HG03469 (cell line): ENCODE measurements at regions not wholly inside any gene's neighbourhood (a gene's known extent, or its start where the extent isn't known, plus 50 kb on each side); places are given as distances from the start of the nearest gene placed in this dataset.

ENCODE experiments used
- ATAC-seq: cut with Tn5 transposase; IDR thresholded peaks from one replicate; pipeline ENCODE4 v1.9.1; 2021; ENCODE audit warnings: mild to moderate bottlenecking, moderate library complexity, moderate number of reproducible peaks; ENCODE audit not compliant: unreplicated experiment

DNA sequence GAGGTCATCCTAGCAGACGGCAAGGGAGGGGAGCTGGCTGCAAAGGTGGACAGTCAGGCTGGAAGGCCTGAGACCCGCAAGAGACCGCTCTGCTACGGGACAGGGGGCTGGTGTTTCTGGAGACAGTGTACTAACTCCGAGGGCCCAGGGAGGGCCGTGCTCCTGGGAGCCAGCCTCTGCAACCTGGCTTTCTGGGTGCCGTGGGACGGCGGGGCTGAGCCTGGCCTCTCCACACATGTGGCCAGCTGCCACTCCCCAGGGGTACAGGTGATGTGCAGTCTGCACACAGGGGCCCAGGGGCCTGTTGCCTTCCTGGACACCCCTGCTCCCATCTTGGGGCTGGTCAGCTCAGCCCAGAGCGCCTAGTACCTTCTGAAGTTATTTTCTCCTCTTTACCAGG lies 92.2 kb downstream of the MRPL36 start:
- no peak for ATAC-seq

DNA sequence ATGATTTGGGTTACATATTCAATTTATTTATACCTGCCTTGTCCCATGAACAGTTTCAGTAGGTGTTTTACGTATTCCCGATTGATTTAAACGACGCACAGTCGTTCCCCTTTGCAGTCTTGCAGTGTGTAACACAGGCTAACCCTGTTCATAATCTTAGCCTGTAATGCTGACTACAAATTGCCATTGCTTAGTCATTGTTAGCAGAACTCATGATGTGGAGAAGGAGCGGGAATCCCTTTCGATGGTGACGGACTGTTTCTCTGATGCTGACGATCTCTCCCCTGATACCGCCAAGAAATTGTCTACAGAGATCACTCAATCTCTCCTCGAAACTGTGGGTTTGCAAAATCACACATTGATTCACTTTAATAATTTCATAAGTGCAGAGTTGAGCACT lies 93.2 kb downstream of the MRPL36 start:
- ATAC-seq = no peak

DNA sequence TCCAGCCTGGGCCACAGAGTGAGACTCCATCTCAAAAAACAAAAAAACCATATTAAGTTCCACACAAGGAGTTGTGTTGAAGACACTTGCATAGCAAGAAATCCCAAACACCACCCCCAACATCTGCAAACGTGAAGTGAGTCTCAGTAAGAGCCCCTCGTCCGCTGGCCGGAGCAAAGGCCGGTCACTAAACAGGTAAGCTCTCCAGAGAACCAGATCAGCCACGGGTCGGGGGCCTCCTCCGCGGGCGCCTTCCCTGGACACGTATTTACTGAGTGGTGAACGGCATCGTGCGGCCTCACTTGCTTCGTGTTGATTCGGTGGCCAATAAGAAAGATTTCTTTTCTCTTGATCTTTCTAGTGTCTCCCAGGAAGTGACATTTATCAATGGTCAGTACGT lies 93.6 kb downstream of the MRPL36 start:
- ATAC-seq = no peak

DNA sequence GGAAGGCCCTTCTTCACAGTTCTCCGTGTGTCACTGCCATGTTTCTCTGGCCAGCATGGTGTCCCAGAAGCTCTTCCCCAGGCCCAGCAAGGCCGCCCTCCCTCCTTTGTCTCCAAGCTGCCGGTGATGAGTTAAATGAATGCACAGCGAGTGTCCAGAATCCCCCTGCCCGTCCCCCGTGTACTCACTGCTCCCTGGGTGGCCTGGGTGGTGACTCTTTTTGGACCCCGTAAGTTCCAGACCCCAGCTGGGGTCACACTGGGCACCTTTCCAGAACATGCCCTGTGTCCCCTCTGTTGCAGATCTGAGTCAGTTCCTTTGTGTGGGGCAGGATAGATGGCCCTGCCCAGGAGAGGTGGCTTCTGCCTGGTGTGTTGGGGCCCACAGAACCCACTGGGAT lies 95.0 kb downstream of the MRPL36 start:
- no peak for ATAC-seq

DNA sequence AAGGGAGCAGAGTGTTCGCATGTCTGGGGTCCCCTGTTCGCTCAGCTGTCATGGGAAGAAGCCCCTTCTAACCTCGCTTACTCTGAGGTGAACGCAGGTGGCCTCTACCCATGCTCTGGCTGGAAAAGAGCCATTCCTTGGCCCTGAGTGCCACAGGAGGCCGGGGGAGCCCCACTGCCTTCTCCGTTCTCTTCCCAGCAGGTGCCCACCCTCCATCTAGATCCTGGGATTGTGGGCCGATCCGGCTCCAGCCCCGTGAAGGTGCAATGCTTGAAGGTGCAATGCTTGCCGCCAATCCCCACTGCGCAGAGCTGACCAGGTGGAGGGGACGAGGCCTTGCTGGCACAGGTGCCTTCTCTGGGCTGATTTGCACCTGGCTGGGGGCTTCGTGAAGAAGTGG lies 95.4 kb downstream of the MRPL36 start:
- no peak for ATAC-seq

DNA sequence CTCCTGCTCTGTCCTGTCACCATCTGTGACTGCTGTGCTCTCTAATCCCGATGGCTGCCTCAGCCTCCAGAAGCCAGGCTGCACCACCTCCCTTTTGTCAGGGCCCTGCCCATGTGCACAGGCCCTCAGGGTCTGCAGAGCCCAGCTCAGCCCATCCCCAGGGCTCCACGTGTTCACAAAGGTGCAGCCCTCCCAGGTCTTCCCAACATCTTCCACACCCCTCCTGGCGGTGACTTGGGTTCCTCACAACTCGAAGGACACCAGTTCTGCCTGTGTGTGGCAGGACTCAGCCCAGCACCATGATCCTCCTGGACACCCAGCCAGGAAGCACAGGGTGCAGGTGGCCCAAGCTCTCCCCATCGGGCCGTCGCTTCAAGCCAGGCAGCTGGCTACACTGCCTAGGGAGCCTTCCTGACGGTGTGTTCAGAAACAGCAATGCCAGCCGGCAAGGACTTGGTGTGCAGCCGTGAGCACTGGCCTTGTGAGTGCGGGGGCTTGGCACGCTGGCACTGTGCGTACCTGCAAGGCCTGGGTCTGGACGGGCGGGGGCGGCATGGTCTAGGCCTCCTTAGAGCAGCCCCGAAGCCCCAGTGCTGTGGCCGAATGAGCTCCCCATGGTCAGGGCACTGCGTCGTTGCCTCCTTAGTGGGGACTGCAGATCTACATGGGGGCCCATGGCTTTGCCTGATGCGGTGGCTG lies 96.1 kb downstream of the MRPL36 start:
- ATAC-seq = no peak

DNA sequence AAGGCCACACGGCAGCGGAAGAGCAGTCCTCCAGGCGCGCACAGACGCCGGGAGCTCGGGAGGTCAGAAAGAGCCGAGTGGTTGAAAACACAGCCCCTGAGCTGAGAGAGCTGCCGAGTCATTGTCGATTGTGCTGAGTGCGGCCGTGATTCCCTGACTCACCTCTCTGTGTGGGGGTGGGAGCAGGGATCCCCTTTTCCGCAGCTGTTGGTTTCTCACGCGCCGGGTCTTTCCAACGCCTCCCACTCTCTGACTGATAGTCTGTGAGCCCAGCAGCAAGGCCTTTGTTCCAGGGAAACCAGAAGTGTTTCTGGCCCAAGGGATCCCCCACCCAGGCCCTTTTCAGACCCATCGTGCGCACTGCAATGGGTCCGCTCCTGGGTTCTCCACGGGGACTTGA lies 97.3 kb downstream of the MRPL36 start:
- ATAC-seq = no peak

DNA sequence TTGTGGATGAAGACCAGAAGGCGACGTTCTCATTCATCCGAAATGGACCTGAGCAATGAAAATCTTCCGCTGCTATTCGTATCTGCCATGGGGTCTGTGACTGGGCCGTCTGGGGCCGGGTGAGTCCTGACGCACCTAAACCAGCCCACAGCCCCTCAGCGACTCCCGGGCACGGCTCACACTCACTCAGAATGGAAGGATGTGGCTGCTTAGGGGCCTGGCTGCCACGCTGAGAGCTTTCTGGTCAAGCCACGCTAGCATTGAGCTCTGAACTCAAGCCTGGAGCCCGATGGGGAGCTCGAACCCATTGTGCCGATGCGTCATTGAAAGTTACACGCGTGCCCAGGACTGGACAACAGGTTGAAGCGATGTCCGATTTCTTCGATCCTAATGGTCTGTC lies 97.8 kb downstream of the MRPL36 start:
- no peak for ATAC-seq

DNA sequence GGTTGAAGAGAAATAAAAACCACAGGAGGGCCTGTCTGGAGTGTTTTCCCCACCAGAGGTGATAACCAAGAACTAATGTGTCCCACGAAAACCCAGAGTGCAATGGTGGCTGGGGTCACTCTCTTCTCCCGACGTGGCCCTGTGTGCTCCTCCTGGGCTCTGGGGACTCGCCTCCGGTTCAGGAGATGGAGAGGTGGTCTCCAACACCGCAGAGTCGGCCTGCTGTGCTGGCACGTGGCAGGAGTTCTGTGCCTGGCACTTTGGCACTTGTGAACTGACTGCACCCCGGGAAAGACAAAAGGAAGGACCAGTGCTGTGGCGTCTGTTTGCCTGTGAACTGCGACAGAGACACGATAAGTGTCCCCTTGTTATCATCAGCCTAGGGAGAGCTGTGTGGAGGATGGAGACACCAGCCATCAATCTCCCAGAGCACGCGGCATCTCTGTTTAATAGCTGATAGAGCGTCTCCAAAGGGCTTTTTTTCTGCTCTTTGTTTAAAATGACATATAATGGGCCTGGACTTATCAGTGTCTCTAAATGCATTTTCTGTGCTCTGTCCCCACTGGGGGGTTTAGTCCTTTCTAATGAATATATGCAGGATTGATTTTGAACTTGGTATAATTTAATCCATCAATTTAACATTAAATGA lies 98.3 kb downstream of the MRPL36 start:
- ATAC-seq = no peak

DNA sequence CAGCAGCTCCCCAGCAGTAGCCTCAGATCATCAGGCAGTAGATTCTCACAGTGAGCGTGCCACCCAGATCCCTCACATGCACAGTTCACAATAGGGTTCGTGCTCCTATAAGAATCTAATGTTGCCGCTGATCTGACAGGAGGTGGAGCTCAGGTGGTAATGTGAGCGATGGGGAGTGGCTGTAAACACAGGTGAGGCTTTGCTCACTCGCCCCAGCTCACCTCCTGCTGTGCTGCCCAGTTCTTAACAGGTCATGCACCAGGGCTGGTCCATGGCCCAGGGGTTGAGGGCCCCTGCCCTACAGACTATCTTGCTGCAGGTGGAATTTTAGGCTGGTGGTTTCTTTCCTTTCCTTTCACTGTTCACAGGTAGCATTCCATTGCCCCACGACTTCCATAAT lies 100.2 kb downstream of the MRPL36 start:
- no peak for ATAC-seq

DNA sequence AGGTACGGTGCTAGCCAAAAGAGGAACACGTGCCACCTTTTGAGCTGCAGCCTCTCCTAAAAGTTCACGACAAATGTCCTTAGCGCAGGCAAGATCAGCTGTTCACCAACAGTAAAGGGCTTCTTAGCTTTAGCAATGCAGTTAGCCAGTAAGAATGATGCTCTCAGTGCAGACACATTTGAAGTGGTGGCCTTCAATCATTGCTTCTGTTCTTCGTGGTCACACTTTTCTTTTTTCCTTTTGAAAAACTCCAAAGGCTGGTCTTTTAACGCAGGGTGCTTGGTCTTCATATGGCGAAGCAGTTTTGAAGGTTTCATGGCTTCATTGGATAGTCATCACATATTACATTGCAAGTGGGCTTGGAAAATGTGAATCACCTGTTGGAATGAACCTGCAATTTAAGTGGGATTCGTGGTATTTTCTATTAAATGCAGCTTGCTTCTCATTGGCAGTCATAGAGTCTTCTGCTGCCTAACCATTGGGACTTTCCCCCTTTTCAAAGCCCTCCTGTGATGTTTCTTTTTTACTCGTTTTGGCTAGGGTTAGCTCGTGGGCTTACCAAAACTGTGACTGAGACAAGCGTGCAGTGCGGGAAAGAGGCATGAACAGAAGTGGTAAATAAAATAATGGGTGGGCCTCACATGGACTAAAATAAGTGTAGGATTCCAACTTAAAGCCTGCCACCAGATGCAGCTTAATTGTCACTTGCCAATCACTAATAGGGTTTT lies 100.9 kb downstream of the MRPL36 start:
- no peak for ATAC-seq

DNA sequence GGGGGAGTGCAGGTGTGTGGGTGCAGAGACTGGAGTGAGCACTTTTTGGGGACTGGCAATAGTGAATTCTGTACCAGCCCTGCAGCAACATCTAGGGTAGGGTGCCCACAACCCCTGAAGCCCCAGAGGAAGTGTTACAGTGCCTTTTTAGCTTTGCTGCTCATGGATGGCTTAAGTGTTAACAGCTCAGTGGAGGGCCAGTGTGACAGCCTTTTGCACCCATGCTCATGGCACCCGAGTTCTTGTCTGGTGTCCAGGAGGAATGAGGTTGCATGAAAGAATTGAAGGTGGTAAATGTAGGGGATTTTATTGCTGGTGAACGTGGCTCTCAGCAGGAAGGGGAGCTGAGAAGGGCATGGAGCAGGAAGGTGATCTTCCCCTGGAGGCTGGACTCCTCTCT lies 107.3 kb downstream of the MRPL36 start:
- ATAC-seq = no peak

DNA sequence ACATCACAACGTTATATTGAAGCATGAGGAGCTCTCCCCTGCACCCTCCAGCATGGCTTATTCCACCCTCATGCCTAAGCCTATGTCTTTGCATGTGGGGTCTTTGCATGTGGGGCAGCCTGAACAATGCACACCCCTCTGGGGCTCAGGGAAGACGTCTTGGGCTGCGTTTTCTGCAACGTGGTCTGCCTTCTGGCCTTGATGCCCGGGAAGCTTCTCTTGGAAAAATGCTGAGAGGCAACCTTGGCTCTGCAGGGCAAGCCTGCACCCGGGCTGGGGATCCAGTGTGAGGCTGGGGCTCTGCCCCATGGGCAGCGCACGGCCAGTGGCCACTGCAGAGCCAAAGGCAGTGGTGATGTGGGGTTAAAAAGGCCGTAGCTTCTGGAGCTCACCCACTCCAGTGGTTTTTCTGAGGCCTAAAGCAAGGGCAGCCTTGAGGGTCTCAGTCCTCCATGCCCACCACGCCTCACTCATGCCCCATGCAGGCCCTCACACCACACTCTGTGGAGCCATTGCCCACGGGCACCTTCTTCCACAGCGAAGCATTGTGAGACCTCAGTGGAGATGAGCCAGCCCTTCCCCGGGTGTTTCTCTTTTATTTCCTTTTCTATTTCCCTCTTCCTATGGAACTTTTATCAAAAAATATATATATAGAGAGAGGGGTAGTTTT lies 112.2 kb downstream of the MRPL36 start:
- no peak for ATAC-seq

DNA sequence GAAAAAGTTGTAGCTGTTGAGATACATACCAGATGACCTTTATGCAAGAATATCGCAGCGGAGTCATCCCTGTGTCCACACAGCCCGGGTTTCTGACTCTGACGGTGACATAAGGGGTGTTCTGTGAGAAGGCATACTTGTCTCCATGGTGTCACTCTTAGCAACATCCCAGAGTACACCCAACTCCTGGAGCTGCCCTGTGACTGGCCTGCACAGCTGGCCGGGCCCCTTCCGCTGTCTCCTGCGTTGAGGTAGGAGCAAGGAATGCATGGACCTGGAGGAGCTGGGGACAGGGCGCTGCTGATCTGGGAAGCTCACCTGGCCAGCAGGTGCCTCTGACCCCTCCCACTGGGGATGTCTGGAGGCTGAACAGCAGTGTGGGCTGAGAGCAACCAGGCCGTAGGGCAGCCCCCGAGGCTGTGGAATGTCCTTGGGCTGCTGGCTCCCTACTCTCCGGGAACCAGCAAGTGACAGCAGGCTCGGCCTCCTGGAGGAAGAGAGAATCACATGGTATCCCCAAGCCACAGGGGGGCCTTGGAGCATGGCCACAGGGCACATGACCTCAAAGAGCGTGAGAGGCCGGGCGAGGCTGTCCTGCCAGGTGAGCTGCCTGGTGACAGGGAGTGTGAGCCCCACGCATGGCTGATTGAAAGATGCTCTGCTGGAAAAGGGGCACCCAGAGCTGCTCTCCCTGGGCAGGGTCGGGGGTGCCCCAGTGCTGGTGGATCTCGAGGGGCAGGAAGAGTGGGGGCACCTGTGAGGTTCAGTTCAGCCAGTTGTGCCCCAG lies 113.4 kb downstream of the MRPL36 start:
- ATAC-seq = no peak

DNA sequence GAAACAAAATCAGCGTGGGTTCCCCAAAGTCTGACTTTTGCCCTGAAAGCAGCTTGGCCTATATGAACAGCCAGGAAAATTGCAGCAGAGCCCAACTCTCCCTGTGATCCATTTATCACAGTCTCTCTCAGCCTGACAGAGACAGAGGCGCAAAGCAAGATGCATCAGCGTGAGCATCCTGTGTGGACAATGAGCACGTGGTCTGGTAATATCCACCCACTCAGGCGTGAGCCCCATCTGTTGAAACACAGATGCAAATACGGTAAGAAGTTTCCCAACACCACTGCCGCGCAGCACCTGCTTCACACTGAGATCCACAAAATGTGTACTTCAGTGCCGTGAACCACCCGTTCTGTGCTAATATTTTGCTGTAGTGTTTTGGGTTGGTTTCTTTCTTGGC lies 114.6 kb downstream of the MRPL36 start:
- ATAC-seq = no peak

DNA sequence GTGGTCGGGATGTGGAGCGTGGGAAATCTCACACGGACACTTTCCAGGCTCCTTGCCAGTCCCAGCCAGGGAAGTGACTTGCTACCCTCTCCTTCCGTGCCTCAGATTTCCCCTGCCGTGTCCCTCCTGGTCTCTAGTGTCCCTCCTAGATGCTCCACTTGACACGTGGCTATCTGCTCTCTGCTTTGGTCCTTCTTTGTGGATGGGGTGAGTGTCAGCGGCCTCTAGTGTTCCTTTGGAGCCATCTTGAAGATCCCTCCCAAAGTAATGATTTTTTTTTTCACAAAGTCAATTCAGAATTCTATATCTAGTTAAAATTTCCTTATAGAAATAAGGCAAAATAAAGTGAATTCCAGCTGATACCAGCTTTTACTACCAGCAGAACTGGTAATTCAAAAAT lies 117.7 kb downstream of the MRPL36 start:
- no peak for ATAC-seq

DNA sequence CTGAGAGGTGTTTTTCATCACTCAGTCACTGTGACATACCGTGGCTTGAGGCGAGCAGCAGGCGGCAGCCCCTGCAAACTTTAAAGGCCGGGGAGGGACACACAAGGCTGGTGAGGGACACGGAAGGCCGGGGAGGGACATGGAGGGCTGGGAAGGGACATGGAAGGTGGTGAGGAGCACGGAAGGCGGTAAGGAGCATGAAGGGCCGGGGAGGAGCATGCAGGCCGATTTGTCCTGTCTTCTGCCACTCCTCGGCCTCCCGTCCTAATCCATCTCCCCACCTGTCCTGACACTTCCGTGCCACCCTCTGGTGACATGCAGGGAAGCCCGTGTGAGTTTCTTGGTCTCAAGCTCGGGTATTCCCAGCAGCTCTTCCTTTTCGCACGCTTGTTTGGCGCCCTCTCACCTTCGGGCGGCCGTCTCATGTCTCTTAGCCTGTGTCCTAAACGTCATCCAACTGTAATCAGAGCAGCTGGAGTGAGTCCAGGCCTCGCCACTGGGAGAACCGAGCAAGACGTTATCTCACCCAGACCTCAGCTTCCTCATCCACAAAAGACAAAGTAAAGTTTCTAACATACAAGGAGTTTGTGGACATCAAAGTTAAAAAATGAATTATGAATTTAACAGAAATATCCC lies 126.5 kb downstream of the MRPL36 start:
- no peak for ATAC-seq

DNA sequence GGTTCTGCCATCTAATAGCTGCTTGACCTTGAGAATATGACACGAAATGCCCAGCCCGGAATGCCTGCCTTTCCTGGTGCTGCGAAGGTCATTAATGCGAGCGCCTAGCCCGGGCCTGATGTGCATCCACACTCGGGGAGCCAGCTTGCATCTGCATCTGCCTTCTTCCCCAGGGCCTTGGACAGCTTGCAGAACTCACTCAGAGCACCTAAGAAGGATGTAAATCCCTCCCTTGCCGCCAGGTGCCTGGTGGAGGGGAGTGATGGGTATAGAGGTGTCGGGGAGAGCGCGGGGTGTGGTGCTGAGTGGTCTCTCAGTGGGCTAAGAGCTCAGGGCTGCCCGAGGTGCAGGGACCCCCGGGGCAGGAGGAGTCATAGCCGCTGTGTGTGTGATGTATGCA lies 127.2 kb downstream of the MRPL36 start:
- ATAC-seq = no peak

DNA sequence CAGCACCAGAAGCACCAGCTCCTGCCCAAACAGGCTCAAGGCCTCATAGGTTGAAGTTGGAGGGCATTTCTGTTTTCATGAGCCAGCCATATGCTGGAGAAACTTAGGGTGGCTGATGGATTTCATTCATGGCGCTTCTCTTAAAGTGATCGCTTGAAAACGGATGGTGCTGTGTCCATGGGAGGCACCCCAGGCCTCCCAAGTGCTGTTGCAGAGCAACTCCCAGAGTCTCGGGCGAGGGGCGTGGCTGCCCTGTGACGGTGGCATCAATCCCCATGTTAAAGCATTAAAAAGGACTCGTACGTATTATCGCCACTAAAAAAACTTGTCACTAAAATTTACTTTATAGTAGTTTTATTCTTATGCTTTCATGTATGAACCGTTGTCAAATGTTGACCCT lies 128.3 kb downstream of the MRPL36 start:
- ATAC-seq = no peak

DNA sequence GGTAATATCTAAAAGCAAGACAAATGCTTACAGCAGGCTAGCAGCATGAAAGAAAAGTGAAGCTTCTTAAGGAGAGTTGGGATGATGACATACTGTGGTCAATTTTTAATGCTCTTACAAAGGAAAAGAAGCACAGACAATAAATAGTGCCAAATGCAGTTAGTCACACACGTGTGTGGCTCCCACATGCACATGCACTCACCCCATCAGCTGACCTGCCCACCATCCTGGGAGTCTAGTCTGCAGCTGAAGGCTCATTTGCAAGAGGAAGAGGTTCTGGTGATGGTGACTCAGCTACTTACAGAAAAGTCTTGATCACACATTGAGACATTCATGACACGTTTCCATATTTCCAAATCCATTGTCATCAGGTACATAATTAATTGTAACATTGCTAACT lies 129.3 kb downstream of the MRPL36 start:
- no peak for ATAC-seq
